ENCODE measurements at regions not wholly inside any gene's neighbourhood (a gene's known extent, or its start where the extent isn't known, plus 50 kb on each side); places are given as distances from the start of the nearest gene placed in this dataset.
"Not testable (repeated sequence)": the region's sequence is repeated elsewhere in the genome, so short reads cannot be mapped to it uniquely, and the experiment has no call there.

DNA sequence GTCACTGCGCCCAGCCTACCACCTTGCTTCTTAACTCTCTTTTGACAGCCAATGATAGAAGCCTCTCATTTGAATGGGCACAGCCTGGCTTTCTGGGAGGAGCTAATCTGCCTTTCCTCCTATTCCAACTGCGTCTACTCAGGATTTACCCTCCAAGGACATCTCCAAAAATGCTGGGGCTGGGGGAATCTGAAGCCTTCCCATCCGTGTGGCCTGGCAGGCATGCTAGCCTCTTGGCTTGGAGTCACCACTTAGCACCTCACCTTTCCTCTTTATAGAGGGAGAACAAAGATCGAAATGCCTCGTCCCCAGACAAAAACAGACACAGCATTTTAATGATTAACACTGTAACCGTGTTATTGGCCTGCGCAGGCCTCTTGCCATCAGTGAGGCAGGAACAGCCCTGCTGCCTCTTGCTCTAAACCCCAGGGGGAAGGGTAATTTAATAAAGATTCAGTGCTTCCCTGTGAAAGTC, 108.2 kb upstream of the KLF4 start:
- no peak for DNase-seq

DNA sequence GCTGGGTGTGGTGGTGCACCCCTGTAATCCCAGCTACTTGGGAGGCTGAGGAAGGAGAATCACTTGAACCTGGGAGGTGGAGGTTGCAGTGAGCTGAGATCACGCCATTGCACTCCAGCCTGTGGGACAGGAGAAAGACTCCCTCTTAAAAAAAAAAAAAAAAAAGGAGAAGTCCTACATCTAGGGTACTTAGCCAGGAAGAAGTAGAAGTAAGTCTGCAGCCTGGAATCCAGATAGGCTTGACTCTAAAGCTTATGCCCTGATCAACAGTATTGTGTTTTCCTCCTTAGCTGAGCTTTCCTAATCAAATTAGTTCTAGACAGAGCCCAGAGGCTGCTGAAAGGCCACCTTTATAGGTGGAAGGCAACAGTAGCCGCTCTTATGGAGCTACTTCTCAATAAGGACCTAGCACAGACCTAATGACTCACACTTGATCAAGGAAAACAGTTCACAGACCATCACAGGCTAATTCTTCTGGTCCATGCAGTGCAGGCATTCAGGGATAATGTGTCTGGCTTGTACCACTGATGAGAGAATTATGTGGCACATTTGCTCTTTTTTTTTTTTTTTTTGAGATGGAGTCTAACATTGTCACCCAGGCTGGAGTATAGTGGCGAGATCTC, 105.5 kb upstream of the KLF4 start:
- no peak for DNase-seq

GRCh38 chr9:107593224-107593870, 103.8 kb upstream of the KLF4 start:
- no peak for DNase-seq

GRCh38 chr9:107592424-107592823, 102.9 kb upstream of the KLF4 start:
- DNase-seq: no peak

- no peak for DNase-seq
These were observed 102.2 kb upstream of the KLF4 start for GRCh38 chr9:107591781-107592180.

GRCh38 chr9:107588393-107588792, 98.8 kb upstream of the KLF4 start:
- no peak for DNase-seq

DNA sequence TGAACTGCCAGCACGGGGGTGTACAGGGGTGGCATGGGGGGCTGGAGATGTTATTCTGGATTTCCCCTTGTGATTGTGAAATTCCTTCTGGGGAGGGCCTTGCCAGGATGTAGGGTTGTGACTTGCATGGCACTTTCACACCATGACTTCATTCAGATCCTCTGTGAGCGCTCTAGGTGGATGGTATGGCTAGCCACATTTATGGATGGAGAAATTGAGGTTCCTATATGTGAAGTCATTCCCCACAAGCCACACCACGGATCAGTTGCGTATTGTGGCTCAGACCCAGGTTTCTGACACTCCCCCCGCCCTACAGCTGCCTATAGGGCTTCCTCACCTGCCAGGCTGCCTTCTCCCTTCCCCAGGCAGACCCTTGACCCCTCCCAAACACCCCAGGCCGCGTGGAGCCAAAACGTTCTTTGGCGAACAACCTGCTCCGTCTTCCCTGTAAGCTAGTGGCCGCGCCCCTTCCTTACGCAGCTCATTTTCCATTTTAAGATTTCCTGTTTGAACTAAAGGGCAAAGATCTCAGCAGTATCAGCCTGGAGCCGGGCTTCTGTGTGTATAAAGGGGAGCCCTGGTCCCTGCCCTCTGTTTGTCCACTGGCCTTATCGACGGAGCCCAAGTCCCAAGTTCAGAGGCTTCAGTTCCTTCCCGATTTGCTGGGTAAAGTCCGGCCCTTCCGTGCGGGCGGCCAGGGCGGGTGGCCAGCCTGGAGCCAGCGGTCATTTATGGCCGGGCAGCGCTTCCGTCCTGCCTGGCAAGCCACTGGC, 97.8 kb upstream of the KLF4 start:
- DNase-seq: no peak

GRCh38 chr9:107586493-107586892, 96.9 kb upstream of the KLF4 start:
- no peak for DNase-seq

GRCh38 chr9:107585465-107585864, 95.9 kb upstream of the KLF4 start:
- no peak for DNase-seq

- no peak for DNase-seq
These were observed 95.4 kb upstream of the KLF4 start for GRCh38 chr9:107584944-107585343.

GRCh38 chr9:107584186-107584585, 94.6 kb upstream of the KLF4 start:
- no peak for DNase-seq

GRCh38 chr9:107577140-107577776, 87.7 kb upstream of the KLF4 start:
- DNase-seq: no peak

GRCh38 chr9:107571148-107571547, 81.6 kb upstream of the KLF4 start:
- no peak for DNase-seq

GRCh38 chr9:107569174-107569573, 79.6 kb upstream of the KLF4 start:
- no peak for DNase-seq

DNA sequence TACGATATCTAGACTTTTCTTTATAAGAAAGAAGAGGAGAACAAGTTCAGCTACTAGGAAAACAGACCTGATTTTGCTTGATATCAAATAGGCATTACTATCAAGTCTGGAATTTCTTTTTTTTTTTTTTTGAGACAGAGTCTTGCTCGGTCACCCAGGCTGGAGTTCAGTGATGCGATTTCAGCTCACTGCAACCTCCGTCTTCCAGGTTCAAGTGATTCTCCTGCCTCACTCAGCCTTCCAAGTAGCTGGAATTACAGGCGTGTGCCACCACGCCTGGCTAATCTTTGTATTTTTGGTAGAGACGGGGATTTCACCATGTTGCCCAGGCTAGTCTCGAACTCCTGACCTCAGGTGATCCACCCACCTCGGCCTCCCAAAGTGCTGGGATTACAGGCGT, 78.8 kb upstream of the KLF4 start:
- not testable (repeated sequence) for DNase-seq

DNA sequence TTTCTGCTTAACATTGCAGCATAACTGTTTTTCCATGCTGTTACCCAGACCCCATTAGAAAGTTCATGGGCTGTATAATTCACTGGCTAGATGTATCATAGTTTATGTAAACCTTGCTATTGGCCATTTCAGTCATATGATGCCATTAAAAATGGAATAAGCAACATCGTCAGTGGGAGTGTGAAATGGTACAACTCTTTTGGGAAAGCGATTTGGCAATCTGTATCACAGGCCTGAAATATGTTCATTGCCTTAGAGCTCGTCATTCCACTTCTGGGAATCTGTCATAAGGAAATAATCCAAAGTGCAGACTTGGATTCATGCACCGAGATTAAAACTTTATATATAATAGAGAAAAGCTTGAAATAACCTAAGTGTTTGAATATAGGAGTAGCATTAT, 77.9 kb upstream of the KLF4 start:
- no peak for DNase-seq

DNA sequence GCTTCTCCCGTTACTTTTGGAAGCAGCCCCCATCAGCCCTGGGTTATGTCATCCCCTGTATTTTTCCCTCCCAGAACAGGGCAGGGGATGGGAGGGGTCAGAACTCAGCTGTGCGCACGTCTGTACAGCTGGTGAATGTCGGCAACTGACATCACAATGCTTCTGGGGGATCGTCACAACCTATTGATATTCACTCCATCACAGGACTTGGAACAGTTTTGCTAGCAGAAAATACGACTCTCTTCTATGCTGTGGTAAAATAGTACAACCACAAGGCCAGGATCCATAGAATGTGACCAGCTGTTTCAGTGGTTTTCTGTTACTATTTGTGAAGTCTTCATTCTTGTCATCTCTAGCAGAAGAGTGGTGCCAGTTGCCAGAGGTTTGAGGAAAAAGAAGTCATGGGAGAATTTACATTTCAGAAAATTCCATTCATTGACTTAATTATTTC, 77.1 kb upstream of the KLF4 start:
- DNase-seq: no peak

DNA sequence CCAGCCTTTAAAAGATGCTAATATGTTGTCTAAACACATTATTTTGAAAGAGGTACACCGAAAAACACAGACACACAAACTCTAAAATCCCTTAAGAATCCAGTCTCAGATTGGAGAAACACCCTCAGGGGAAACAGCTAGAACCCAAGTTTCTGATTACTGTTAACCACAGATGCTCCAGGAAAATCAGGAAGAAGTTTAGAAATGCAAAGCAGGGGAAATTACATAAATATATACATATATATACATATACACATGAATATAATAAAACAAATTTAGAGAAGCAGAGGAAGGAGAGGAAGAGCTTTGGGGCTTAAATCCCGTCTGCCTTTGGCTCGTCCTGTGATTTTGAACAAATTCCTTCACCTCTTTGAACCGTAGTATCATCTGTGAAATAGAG, 73.2 kb upstream of the KLF4 start:
- no peak for DNase-seq

DNA sequence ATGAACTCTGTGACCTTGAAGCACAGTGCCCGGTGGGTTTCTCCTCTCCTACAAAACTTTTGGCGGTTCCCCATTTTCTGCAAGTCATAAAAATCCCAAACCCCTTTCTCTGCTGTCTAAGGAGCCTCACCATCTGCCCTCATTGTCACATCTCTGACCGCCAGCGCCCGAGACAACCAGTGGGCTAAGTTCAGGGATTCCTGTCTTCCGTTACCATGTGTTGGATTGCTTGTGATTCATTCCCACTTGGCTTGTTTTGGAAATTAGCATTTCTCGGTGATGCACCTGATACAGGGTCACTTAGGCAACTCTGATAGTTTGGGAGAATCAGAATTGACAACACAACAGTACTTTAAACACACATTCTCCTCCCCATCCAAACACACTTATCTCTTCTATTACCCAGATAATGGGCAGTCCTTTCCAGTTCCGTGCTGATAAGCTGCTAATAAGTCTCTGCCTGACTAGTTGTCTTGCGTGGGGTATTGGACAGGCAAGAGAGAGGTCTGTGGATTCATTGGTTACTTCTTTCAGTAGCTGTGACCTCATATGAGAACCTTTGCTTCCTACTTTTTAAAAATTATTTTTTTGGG, 70.0 kb upstream of the KLF4 start:
- DNase-seq: no peak

- no peak for DNase-seq
These were observed 67.8 kb upstream of the KLF4 start for GRCh38 chr9:107557236-107557990.

- DNase-seq: no peak
These were observed 65.1 kb upstream of the KLF4 start for GRCh38 chr9:107554636-107555035.
